ENCODE measurements at regions not wholly inside any gene's neighbourhood (a gene's known extent, or its start where the extent isn't known, plus 50 kb on each side); places are given as distances from the start of the nearest gene placed in this dataset.

DNA sequence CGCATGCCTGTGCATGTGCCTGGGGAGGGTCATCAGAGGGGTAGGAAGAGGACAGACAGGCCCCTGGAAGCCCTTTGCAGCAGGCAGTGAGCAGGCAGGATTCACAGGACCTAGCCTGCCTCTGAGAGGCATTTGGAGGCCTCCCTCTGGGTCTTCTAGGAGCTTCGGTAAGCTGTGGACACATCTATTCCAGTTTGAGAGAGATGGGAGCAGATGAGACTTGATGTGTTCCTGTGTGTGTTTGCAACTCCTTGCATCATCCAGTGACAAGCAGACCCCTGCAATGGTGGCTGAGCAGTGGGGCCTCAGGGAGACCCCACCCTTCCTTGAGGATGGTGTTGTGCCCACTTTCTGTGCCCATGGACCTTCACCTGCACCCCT lies 64.0 kb downstream of the GADD45G start:
- Histone ChIP-seq H4K20me1 (replicated peaks in 1 of 2; ENCODE audit: control insufficient read depth in 1 of 2, insufficient read depth in 2 of 2, low read length in 2 of 2) (no peaks in the 10 kb centered on the region), H2AK5ac (ENCODE audit: low read depth, low read length) (peak overlapping the region; percentile 71; the same call in 1 of the 2 replicates), H3K4me2 (ENCODE audit: insufficient read depth in 1 of 2, low read depth in 2 of 2, low read length in 2 of 2) (no peak overlapping the region), H3K14ac (ENCODE audit: insufficient read length) (no peak overlapping the region), H3K79me2 (ENCODE audit: control insufficient read depth in 1 of 2, insufficient read depth in 2 of 2, low read length in 2 of 2) (no peaks in the 10 kb centered on the region), H3K56ac (replicated peaks; ENCODE audit: insufficient read length, low read depth, low read length) (no peak overlapping the region), H4K8ac (ENCODE audit: extremely low read depth, insufficient read depth, low read length) (no peak overlapping the region), H2BK120ac (replicated peaks; ENCODE audit: low read depth, low read length) (no peak overlapping the region), H2BK12ac (ENCODE audit: low read depth, low read length) (peak overlapping the region; percentile 27; the same call in 1 of the 2 replicates), H2BK15ac (ENCODE audit: low read length) (peak overlapping the region; percentile 99), H3K9ac (replicated peaks in 1 of 4; ENCODE audit: extremely low read depth in 1 of 4, low read depth in 3 of 4, low read length in 3 of 4) (no peak overlapping the region), H2BK5ac (ENCODE audit: low read depth, low read length) (0 out of 2 replicates have a peak overlapping the region, but pooled peaks have one; percentile 8), H3K9me3 (ENCODE audit: insufficient read depth in 2 of 2, low read depth in 1 of 2, low read length in 1 of 2) (no peaks in the 10 kb centered on the region; a peak in 1 of 4 replicates), H4K5ac (ENCODE audit: insufficient read length, low read depth, low read length) (no peak overlapping the region), H3K18ac (ENCODE audit: extremely low read depth, low read length) (no peak overlapping the region), H3K23me2 (ENCODE audit: low read depth, low read length) (peaks cover 5% of the 10 kb centered on the region; the same call in 1 of the 2 replicates), H3K36me3 (ENCODE audit: control insufficient read depth in 2 of 4, insufficient read depth in 4 of 4, low read length in 3 of 4) (no peaks in the 10 kb centered on the region), H2AFZ (ENCODE audit: low read length) (no peak overlapping the region), H3K4me1 (replicated peaks in 1 of 4; ENCODE audit: control insufficient read depth in 3 of 4, insufficient read depth in 4 of 4, low read length in 3 of 4) (peaks cover 0 to 11% (median 0%) of the 10 kb centered on the region in 4 experiments; a peak in 4 of 7 replicates), H3K27ac (ENCODE audit: low read depth, low read length) (no peak overlapping the region), H3K4ac (replicated peaks; ENCODE audit: insufficient read length, low read depth, low read length) (no peak overlapping the region), H4K91ac (replicated peaks; ENCODE audit: insufficient read length, low read length) (no peak overlapping the region), H3K79me1 (ENCODE audit: low read depth, low read length) (no peaks in the 10 kb centered on the region), H3K27me3 (replicated peaks in 1 of 4; ENCODE audit: control insufficient read depth in 3 of 4, extremely low read depth in 1 of 4, insufficient read depth in 3 of 4, low read length in 3 of 4) (no peaks in the 10 kb centered on the region; a peak in 3 of 7 replicates), H2BK20ac (ENCODE audit: low read length) (0 out of 2 replicates have a peak overlapping the region, but pooled peaks have one; percentile 87), H3K23ac (ENCODE audit: insufficient read length) (no peak overlapping the region), H3K4me3 (ENCODE audit: extremely low read depth in 1 of 4, insufficient read depth in 2 of 4, low read depth in 3 of 4, low read length in 4 of 4) (no peak overlapping the region)
- POLR2A ChIA-PET (ENCODE audit: partially characterized antibody), result no interaction called here
- no peak for FAIRE-seq
- 92% methylated on average over 2 of the region's 2 CpGs; no CpG with 5 or more reads in 1 of the 2 experiments for WGBS, 2 experiments (ENCODE audit: extremely low coverage in 1 of 2, insufficient coverage in 1 of 2, insufficient read length in 1 of 2, insufficient replicate concordance in 2 of 2, low coverage in 1 of 2, low lambda C conversion rate in 2 of 2, missing lambda C conversion rate in 1 of 2)
- DNase-seq (ENCODE audit: low read depth in 1 of 2, low spot score in 2 of 2), result no peak
- CTCF ChIA-PET (ENCODE audit: partially characterized antibody), result interaction anchor here (1.7 kb wide), 1 partner anchor 66 kb away, joined by 4 read pairs; no protein-coding TSS in a partner anchor
- TF ChIP-seq KDM5A (IDR thresholded peaks at IDR 0.05; ENCODE audit: low read length) (no peak), POU5F1 (IDR thresholded peaks at IDR 0.05; ENCODE audit: low read depth, low read length) (no peak), CREB1 (IDR thresholded peaks at IDR 0.05) (no peak), TAF1 (IDR thresholded peaks at IDR 0.05; ENCODE audit: low read depth, low read length) (no peak), HDAC6 (IDR thresholded peaks at IDR 0.05; ENCODE audit: low read depth, low read length) (no peak), CTBP2 (IDR thresholded peaks at IDR 0.05; ENCODE audit: borderline replicate concordance, insufficient read depth, insufficient read length, low read length) (no peak), SP2 (IDR thresholded peaks at IDR 0.05; ENCODE audit: low read length) (no peak), SIN3A (conservative IDR thresholded peaks at IDR 0.05 in 1 of 2, IDR thresholded peaks at IDR 0.05 in 1 of 2; ENCODE audit: low read depth in 1 of 2, low read length in 2 of 2) (no peak), RAD21 (IDR thresholded peaks at IDR 0.05 in 1 of 2, conservative IDR thresholded peaks at IDR 0.05 in 1 of 2; ENCODE audit: low read depth in 2 of 2, low read length in 2 of 2) (no peak), SAP30 (IDR thresholded peaks at IDR 0.05; ENCODE audit: insufficient read depth, insufficient replicate concordance, low read length) (no peak), BRCA1 (IDR thresholded peaks at IDR 0.05; ENCODE audit: low read depth, low read length) (no peak)
- TF ChIP-seq, protein P1, sequence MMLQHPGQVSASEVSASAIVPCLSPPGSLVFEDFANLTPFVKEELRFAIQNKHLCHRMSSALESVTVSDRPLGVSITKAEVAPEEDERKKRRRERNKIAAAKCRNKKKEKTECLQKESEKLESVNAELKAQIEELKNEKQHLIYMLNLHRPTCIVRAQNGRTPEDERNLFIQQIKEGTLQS (IDR thresholded peaks at IDR 0.05; ENCODE audit: insufficient read depth, low read depth, low read length), result no peak
- TF ChIP-seq, protein P2, sequence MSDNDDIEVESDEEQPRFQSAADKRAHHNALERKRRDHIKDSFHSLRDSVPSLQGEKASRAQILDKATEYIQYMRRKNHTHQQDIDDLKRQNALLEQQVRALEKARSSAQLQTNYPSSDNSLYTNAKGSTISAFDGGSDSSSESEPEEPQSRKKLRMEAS (IDR thresholded peaks at IDR 0.05), result no peak

Measured in H1 (cell line).